GM23248 (cell line): ENCODE measurements at regions not wholly inside any gene's neighbourhood (a gene's known extent, or its start where the extent isn't known, plus 50 kb on each side); places are given as distances from the start of the nearest gene placed in this dataset.

Experiments used
- EZH2 ChIP-seq: fragments of 200-600 bp; sonication (generic); IDR thresholded peaks from 2 replicates; pipeline ENCODE4 v1.6.1; 2018; ENCODE audit warnings: antibody characterized with exemption, mild to moderate bottlenecking; ENCODE audit not compliant: insufficient read depth, poor library complexity, severe bottlenecking
- EZH2phosphoT487 ChIP-seq: fragments of 200-600 bp; sonication (generic); IDR thresholded peaks from 2 replicates; pipeline ENCODE4 v1.6.1; 2018; ENCODE audit warnings: antibody characterized with exemption, moderate library complexity, mild to moderate bottlenecking, low read depth; ENCODE audit not compliant: insufficient read depth

- no peak for TF ChIP-seq EZH2phosphoT487
- TF ChIP-seq EZH2 = no peak
Measured at GRCh38 chr12:19884021-19884492, 444.8 kb downstream of the AEBP2 start.
